HCT116 (cell line): ENCODE measurements at regions not wholly inside any gene's neighbourhood (a gene's known extent, or its start where the extent isn't known, plus 50 kb on each side); places are given as distances from the start of the nearest gene placed in this dataset.

Source experiments
- ATAC-seq: fragments of 200-7000 bp; cut with Tn5 transposase; 2 replicates; pipeline ENCODE4 v1.9.1; 2020; ENCODE audit warnings: mild to moderate bottlenecking, moderate library complexity
- BruUV-seq: library from RNA; stranded (reverse); fragments of 400-500 nt; replicated peaks from 2 replicates; lab custom pipeline; 2021; lab: Mats Ljungman, UMichigan
- CTCF ChIA-PET: fragments of 300-600 bp; sonication (Branson Sonifier 250); formaldehyde crosslinking; loops from one replicate; lab custom pipeline; 2021; ENCODE audit warnings: antibody characterized with exemption; lab: Charles Lee
- POLR2A ChIA-PET: fragments of 300-600, 350-600 bp; sonication (Branson Sonifier 250); formaldehyde crosslinking; loops from one replicate; lab custom pipeline; 2021; ENCODE audit warnings: antibody characterized with exemption; lab: Charles Lee
- RAD21 ChIA-PET, 2 experiments: fragments of 300-600 bp; sonication (Branson Sonifier 250); formaldehyde crosslinking; loops; one replicate each; lab custom pipeline; 2023; ENCODE audit warnings: low total read pairs in 2 of 2; ENCODE audit not compliant: uncharacterized antibody in 2 of 2, unreplicated experiment in 2 of 2, low non-redundant PET in 1 of 2; lab: Charles Lee
- DNase-seq: peaks from one replicate; pipeline ENCODE4 v3.0.0-alpha.2; 2010; ENCODE audit warnings: low read depth, low spot score
- H2AFZ ChIP-seq: fragments of 200-600 bp; shearing (Covaris generic), sonication (generic); 2 replicates; pipeline ENCODE4 v1.6.1; 2017; ENCODE audit warnings: low read depth, mixed run types, mixed read lengths, antibody characterized with exemption, low read length; ENCODE audit not compliant: poor library complexity, severe bottlenecking
- H3K27ac ChIP-seq: 2 replicates; pipeline ENCODE4 v1.5.1; 2012; ENCODE audit warnings: low read depth, low read length
- H3K27me3 ChIP-seq: fragments of 200-600 bp; sonication (generic); 2 replicates; pipeline ENCODE4 v1.6.1; 2016; ENCODE audit warnings: mixed run types, low read length, mixed read lengths; ENCODE audit not compliant: insufficient read depth
- H3K36me3 ChIP-seq, 2 experiments: fragments of 200-500 bp in 1 of 2; fragments of 200-600 bp in 1 of 2; sonication (Bioruptor generic) in 1 of 2; sonication (generic) in 1 of 2; 2 replicates each; pipeline versions ENCODE4 v1.5.1 to v1.6.1; 2014 to 2016; ENCODE audit warnings: low read length in 2 of 2, inconsistent platforms in 1 of 2, mixed read lengths in 1 of 2, mixed run types in 1 of 2; ENCODE audit not compliant: insufficient read depth in 2 of 2, control insufficient read depth in 1 of 2
- H3K4me1 ChIP-seq, 2 experiments: fragments of 200-600 bp in 1 of 2; sonication (generic) in 1 of 2; 2 replicates each; pipeline versions ENCODE4 v1.5.1 to v1.6.1; 2012 to 2017; ENCODE audit warnings: low read length in 2 of 2, inconsistent platforms in 1 of 2, mild to moderate bottlenecking in 1 of 2, mixed read lengths in 1 of 2, mixed run types in 1 of 2, moderate library complexity in 1 of 2; ENCODE audit not compliant: insufficient read depth in 2 of 2, control insufficient read depth in 1 of 2
- H3K4me2 ChIP-seq: fragments of 200-600 bp; sonication (generic); 2 replicates; pipeline ENCODE4 v1.6.1; 2017; ENCODE audit warnings: mixed run types, low read length, mixed read lengths
- H3K4me3 ChIP-seq, 2 experiments: fragments of 200-600 bp in 1 of 2; sonication (generic) in 1 of 2; replicated peaks in 1 of 2; 2 replicates each; pipeline ENCODE4 v1.5.1; 2011 to 2016; ENCODE audit warnings: low read length in 2 of 2, control low read depth in 1 of 2, low read depth in 1 of 2, mild to moderate bottlenecking in 1 of 2, mixed read lengths in 1 of 2, mixed run types in 1 of 2
- H3K79me2 ChIP-seq: fragments of 200-600 bp; sonication (generic); 2 replicates; pipeline ENCODE4 v1.6.1; 2017; ENCODE audit warnings: mild to moderate bottlenecking, mixed run types, low read length, moderate library complexity, mixed read lengths; ENCODE audit not compliant: insufficient read depth
- H3K9ac ChIP-seq: fragments of 200-600 bp; sonication (generic); 2 replicates; pipeline ENCODE4 v1.6.1; 2016; ENCODE audit warnings: low read length, mixed read lengths
- H3K9me2 ChIP-seq: fragments of 200-600 bp; sonication (generic), shearing (Covaris generic); 2 replicates; pipeline ENCODE4 v1.6.1; 2017; ENCODE audit warnings: mixed run types, mild to moderate bottlenecking, moderate library complexity; ENCODE audit not compliant: insufficient read depth
- H3K9me3 ChIP-seq, 2 experiments: fragments of 200-500 bp in 1 of 2; fragments of 200-600 bp in 1 of 2; sonication (Bioruptor generic) in 1 of 2; sonication (generic) in 1 of 2; 2 replicates each; pipeline ENCODE4 v1.6.1; 2014 to 2017; ENCODE audit warnings: low read length in 2 of 2, mixed read lengths in 2 of 2, inconsistent platforms in 1 of 2, low read depth in 1 of 2, mild to moderate bottlenecking in 1 of 2, mixed run types in 1 of 2, moderate library complexity in 1 of 2; ENCODE audit not compliant: control insufficient read depth in 1 of 2, insufficient read depth in 1 of 2
- H4K20me1 ChIP-seq: fragments of 200-600 bp; sonication (generic), shearing (Covaris generic); 2 replicates; pipeline ENCODE4 v1.6.1; 2017; ENCODE audit warnings: mixed run types, mild to moderate bottlenecking, moderate library complexity; ENCODE audit not compliant: insufficient read depth
- CEBPB ChIP-seq: IDR thresholded peaks from 2 replicates; pipeline ENCODE4 v1.6.1; 2012; ENCODE audit warnings: low read depth
- ELF1 ChIP-seq: IDR thresholded peaks from 2 replicates; pipeline ENCODE4 v1.6.1; 2012; ENCODE audit warnings: low read depth, borderline replicate concordance
- EZH2 ChIP-seq: fragments of 200-600 bp; sonication (generic); IDR thresholded peaks from 2 replicates; pipeline ENCODE4 v1.6.1; 2017; ENCODE audit warnings: antibody characterized with exemption, mixed run types
- EZH2phosphoT487 ChIP-seq: fragments of 200-600 bp; IDR thresholded peaks from 2 replicates; pipeline ENCODE4 v1.6.1; 2018; ENCODE audit warnings: antibody characterized with exemption, borderline replicate concordance
- FOSL1 ChIP-seq: IDR thresholded peaks from 2 replicates; pipeline ENCODE4 v1.6.1; 2012; ENCODE audit warnings: low read depth
- POLR2A ChIP-seq: IDR thresholded peaks from 2 replicates; pipeline ENCODE4 v1.7.0; 2011; ENCODE audit warnings: borderline replicate concordance; ENCODE audit not compliant: insufficient read depth, insufficient read length; ENCODE audit errors: extremely low read depth
- POLR2AphosphoS5 ChIP-seq: IDR thresholded peaks from 2 replicates; pipeline ENCODE4 v1.6.1; 2011; ENCODE audit warnings: mild to moderate bottlenecking, low read depth, low read length, moderate library complexity
- RAD21 ChIP-seq: IDR thresholded peaks from 2 replicates; pipeline ENCODE4 v1.6.1; 2012; ENCODE audit warnings: low read depth, mild to moderate bottlenecking
- TCF7L2 ChIP-seq: IDR thresholded peaks from 2 replicates; pipeline ENCODE4 v1.7.0; 2011; ENCODE audit warnings: borderline replicate concordance, inconsistent platforms; ENCODE audit not compliant: insufficient read depth, insufficient read length; ENCODE audit errors: extremely low read depth
- YY1 ChIP-seq: IDR thresholded peaks from 2 replicates; pipeline ENCODE4 v1.6.1; 2011; ENCODE audit warnings: low read length, low read depth, moderate library complexity, mild to moderate bottlenecking; ENCODE audit not compliant: insufficient replicate concordance; ENCODE audit errors: extremely low read depth
- intact Hi-C: fragments of 100-400 bp; cut with micrococcal nuclease; formaldehyde crosslinking; loops from 2 replicates; pipeline ENCODE4 v1.10.0; 2022
- TF ChIP-seq, protein P1 (sequence below): IDR thresholded peaks from 2 replicates; pipeline ENCODE4 v1.6.1; 2011; ENCODE audit warnings: mild to moderate bottlenecking, low read length, moderate library complexity; ENCODE audit not compliant: insufficient replicate concordance; ENCODE audit errors: extremely low read depth
- TF ChIP-seq, protein P2 (sequence below): IDR thresholded peaks from 2 replicates; pipeline ENCODE4 v1.6.1; 2012; ENCODE audit warnings: low read depth
- TF ChIP-seq, protein P3 (sequence below): IDR thresholded peaks from 2 replicates; pipeline ENCODE4 v1.6.1; 2012

DNA sequence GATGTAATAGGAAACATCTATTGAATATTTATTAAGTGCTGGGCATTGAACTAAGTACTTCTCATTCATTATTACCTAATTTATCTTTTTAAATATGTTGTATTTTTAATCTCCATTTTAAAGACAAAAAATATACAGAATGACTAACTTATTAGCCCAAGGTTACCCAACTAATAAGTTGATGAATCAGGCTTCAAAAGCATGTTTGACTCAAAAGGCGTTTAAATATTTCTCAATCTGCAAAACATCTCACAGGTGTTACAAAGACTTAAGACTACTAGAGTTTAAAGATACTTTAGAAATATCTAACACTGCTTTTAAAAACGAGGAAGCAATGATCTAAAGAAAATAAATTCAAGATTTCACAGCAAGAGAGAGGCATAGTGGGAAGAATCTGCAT lies 457.4 kb upstream of the DCN start:
- BruUV-seq = no TSS peak
- Histone ChIP-seq H3K4me2 (no peak overlapping the region), H3K9ac (no peak overlapping the region), H3K4me1 (no peaks in the 10 kb centered on the region), H3K27ac (no peak overlapping the region), H3K27me3 (no peaks in the 10 kb centered on the region), H3K36me3 (no peaks in the 10 kb centered on the region), H4K20me1 (no peaks in the 10 kb centered on the region), H3K9me3 (no peaks in the 10 kb centered on the region), H3K9me2 (no peaks in the 10 kb centered on the region), H2AFZ (no peak overlapping the region), H3K4me3 (no peak overlapping the region), H3K79me2 (no peaks in the 10 kb centered on the region)
- POLR2A ChIA-PET = no interaction called here
- TF ChIP-seq FOSL1 (no peak), CEBPB (no peak), EZH2 (no peak), ELF1 (no peak), POLR2A (no peak), EZH2phosphoT487 (no peak), POLR2AphosphoS5 (no peak), YY1 (no peak), RAD21 (no peak), TCF7L2 (no peak)
- TF ChIP-seq, protein P1, sequence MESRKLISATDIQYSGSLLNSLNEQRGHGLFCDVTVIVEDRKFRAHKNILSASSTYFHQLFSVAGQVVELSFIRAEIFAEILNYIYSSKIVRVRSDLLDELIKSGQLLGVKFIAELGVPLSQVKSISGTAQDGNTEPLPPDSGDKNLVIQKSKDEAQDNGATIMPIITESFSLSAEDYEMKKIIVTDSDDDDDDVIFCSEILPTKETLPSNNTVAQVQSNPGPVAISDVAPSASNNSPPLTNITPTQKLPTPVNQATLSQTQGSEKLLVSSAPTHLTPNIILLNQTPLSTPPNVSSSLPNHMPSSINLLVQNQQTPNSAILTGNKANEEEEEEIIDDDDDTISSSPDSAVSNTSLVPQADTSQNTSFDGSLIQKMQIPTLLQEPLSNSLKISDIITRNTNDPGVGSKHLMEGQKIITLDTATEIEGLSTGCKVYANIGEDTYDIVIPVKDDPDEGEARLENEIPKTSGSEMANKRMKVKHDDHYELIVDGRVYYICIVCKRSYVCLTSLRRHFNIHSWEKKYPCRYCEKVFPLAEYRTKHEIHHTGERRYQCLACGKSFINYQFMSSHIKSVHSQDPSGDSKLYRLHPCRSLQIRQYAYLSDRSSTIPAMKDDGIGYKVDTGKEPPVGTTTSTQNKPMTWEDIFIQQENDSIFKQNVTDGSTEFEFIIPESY = no peak
- TF ChIP-seq, protein P2, sequence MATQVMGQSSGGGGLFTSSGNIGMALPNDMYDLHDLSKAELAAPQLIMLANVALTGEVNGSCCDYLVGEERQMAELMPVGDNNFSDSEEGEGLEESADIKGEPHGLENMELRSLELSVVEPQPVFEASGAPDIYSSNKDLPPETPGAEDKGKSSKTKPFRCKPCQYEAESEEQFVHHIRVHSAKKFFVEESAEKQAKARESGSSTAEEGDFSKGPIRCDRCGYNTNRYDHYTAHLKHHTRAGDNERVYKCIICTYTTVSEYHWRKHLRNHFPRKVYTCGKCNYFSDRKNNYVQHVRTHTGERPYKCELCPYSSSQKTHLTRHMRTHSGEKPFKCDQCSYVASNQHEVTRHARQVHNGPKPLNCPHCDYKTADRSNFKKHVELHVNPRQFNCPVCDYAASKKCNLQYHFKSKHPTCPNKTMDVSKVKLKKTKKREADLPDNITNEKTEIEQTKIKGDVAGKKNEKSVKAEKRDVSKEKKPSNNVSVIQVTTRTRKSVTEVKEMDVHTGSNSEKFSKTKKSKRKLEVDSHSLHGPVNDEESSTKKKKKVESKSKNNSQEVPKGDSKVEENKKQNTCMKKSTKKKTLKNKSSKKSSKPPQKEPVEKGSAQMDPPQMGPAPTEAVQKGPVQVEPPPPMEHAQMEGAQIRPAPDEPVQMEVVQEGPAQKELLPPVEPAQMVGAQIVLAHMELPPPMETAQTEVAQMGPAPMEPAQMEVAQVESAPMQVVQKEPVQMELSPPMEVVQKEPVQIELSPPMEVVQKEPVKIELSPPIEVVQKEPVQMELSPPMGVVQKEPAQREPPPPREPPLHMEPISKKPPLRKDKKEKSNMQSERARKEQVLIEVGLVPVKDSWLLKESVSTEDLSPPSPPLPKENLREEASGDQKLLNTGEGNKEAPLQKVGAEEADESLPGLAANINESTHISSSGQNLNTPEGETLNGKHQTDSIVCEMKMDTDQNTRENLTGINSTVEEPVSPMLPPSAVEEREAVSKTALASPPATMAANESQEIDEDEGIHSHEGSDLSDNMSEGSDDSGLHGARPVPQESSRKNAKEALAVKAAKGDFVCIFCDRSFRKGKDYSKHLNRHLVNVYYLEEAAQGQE = no peak
- TF ChIP-seq, protein P3, sequence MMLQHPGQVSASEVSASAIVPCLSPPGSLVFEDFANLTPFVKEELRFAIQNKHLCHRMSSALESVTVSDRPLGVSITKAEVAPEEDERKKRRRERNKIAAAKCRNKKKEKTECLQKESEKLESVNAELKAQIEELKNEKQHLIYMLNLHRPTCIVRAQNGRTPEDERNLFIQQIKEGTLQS = no peak
- no peak for DNase-seq
- CTCF ChIA-PET = no interaction called here
- intact Hi-C loops = no loop called here
- ATAC-seq = no peak
- RAD21 ChIA-PET = no interaction called here
